Prostate gland (tissue), 2 donors: ENCODE measurements at regions not wholly inside any gene's neighbourhood (a gene's known extent, or its start where the extent isn't known, plus 50 kb on each side); places are given as distances from the start of the nearest gene placed in this dataset.

ENCODE experiments used
- CTCF ChIP-seq, 4 experiments: fragments of 200-600 bp in 2 of 4; fragments of 450-650 bp in 2 of 4; sonication (generic) in 2 of 4; IDR thresholded peaks; 1 replicate in 3 of 4; 2 replicates in 1 of 4; pipeline ENCODE4 v1.5.1; 2016 to 2019; ENCODE audit warnings: antibody characterized with exemption in 4 of 4, mild to moderate bottlenecking in 2 of 4, moderate library complexity in 2 of 4
- POLR2A ChIP-seq: fragments of 450-650 bp; IDR thresholded peaks from one replicate; pipeline ENCODE4 v1.6.1; 2016; ENCODE audit warnings: antibody characterized with exemption, mild to moderate bottlenecking
- POLR2AphosphoS5 ChIP-seq: sonication (generic); formaldehyde crosslinking; IDR thresholded peaks from one replicate; pipeline ENCODE4 v1.6.1; 2017; ENCODE audit warnings: antibody characterized with exemption

DNA sequence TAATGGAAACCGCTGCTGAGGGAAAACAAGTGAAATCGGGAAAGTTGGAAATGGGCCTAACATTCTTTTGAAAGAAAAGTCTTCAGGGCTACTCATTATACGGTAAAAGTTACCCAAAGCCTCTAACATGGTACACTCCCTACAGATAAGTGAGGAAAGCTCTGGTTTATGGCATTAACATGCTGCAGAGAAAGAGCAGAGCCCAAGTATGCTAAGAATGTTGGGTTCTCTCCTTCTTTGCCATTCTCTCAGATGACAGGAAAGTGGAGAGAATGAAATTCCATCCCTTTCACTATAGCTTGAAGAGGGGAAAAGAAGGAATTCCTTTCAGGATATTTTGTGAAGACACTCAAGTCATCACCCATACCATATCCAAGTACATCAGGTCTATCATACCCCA lies 348.0 kb downstream of the SEC23A start:
- TF ChIP-seq CTCF (IDR thresholded peaks at IDR 0.05) (no peak), POLR2AphosphoS5 (no peak), POLR2A (no peak)
